NB4 (cell line): ENCODE measurements at regions not wholly inside any gene's neighbourhood (a gene's known extent, or its start where the extent isn't known, plus 50 kb on each side); places are given as distances from the start of the nearest gene placed in this dataset.

Experiments used
- DNase-seq: peaks from one replicate; pipeline ENCODE4 v3.0.0; 2010; ENCODE audit warnings: low read depth
- H3K4me3 ChIP-seq: one replicate; pipeline ENCODE4 v1.5.1; 2011; ENCODE audit warnings: mild to moderate bottlenecking, low read depth, low read length, moderate library complexity
- MYC ChIP-seq: IDR thresholded peaks from 2 replicates; pipeline ENCODE4 v1.6.1; 2011; ENCODE audit warnings: low read depth, low read length
- POLR2A ChIP-seq: IDR thresholded peaks from 2 replicates; pipeline ENCODE4 v1.6.1; 2011; ENCODE audit warnings: mild to moderate bottlenecking; ENCODE audit not compliant: insufficient read length; ENCODE audit errors: extremely low read depth
- TF ChIP-seq, protein P1 (sequence below): IDR thresholded peaks from one replicate; pipeline ENCODE4 v1.5.1; 2012; ENCODE audit warnings: low read depth, low read length
- TF ChIP-seq, protein P2 (sequence below): IDR thresholded peaks from 2 replicates; pipeline ENCODE4 v1.6.1; 2011; ENCODE audit warnings: low read depth, low read length

DNA sequence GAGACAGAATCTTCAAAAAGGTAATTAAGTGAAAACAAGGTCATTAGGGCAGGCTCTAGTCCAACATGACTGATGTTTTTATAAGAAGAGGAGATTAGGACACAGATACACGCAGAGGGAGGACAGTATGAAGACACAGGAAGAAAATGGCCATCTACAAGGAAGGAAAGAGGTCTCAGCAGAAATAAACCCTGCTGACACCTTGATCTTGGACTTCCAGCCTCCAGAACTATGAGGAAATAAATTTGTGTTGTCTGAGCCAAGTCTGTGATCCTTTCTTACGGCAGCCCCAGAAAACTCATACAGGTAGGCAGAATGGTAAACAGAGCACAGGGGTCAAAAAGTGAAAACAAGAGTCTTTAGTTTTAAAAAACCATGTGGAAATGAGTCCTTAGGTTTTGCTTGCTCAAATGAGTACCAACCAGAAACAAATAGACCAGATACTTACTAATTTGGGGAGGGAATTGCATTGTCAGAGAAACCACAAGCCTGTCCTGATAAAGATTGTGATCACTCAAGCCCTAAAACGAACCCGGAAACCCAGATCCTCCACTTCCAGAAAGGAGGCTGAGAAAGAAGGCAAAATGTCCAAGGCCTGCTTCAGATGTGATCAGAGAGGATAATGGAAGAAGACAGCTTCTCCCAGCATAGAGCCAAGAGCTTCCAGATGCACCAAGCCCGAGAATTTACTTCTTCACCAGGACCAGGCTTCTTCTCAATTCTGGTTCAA, 93.9 kb downstream of the DUSP6 start:
- TF ChIP-seq, protein P1, sequence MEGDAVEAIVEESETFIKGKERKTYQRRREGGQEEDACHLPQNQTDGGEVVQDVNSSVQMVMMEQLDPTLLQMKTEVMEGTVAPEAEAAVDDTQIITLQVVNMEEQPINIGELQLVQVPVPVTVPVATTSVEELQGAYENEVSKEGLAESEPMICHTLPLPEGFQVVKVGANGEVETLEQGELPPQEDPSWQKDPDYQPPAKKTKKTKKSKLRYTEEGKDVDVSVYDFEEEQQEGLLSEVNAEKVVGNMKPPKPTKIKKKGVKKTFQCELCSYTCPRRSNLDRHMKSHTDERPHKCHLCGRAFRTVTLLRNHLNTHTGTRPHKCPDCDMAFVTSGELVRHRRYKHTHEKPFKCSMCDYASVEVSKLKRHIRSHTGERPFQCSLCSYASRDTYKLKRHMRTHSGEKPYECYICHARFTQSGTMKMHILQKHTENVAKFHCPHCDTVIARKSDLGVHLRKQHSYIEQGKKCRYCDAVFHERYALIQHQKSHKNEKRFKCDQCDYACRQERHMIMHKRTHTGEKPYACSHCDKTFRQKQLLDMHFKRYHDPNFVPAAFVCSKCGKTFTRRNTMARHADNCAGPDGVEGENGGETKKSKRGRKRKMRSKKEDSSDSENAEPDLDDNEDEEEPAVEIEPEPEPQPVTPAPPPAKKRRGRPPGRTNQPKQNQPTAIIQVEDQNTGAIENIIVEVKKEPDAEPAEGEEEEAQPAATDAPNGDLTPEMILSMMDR = no peak
- TF ChIP-seq POLR2A (no peak), MYC (no peak)
- TF ChIP-seq, protein P2, sequence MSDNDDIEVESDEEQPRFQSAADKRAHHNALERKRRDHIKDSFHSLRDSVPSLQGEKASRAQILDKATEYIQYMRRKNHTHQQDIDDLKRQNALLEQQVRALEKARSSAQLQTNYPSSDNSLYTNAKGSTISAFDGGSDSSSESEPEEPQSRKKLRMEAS = no peak
- no peak overlapping the region for H3K4me3 ChIP-seq
- DNase-seq = no peak

DNA sequence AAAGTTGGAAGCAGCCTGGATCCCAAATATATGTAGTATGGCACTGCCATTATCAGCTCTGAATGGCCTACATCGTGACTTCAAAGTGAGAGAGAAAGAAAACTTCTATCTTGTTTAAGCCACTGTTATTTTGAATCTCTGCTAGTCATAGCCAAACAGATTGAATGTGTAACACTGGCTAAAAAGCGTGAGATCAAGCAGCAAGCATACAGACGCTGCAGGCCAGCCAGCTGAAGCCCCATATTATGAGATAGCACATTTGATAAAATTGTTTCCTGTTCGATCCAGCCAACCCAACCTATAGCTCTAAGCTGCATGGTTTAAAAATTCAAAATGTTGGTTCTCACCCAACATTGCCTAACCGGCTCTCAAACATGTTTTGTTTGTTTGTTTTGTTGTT, 95.0 kb downstream of the DUSP6 start:
- no peak for DNase-seq
- TF ChIP-seq, protein P1 = no peak
- TF ChIP-seq, protein P2 = no peak
- no peak for TF ChIP-seq MYC
- no peak for TF ChIP-seq POLR2A
- H3K4me3 ChIP-seq = no peak overlapping the region

DNA sequence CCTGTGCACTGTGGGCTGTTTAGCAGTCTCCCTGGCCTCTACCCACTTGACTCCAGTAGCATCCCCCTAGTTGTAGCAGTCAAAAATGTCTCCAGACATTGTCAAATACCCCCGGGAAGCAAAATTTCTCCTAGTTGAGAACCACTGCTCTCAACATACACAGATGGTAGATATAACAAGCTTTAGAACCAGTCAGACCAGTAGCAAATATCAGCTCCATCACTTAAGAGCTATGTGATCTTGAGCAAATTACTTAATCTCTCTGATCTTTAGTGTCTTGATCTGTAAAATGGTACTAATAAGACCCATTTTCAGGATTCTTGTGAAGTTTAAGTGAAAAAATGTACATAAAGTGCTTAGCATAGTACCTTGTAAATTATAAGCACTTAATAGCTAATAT, 96.2 kb downstream of the DUSP6 start:
- TF ChIP-seq POLR2A = no peak
- TF ChIP-seq, protein P2 = no peak
- TF ChIP-seq MYC = no peak
- TF ChIP-seq, protein P1 = no peak
- no peak overlapping the region for H3K4me3 ChIP-seq
- DNase-seq = no peak

DNA sequence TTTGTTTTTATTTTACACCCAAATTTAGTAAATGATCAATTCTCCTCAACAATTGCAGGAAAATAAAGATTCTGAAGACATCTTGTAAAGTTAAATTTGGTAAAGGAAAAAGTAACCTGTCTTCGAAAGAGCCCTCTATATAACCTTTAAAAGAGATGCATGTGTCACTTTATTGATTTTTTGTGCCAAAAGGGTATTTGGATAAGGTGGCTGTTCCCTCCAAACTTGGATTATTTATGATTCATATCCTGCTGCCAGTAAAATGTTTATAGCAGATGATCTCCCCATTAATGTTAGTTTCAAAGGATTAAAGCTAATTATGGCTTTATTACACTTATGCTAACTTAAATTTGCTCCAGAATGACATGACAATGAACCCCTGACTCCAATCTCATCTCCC, 98.8 kb downstream of the DUSP6 start:
- H3K4me3 ChIP-seq = no peak overlapping the region
- DNase-seq = no peak
- TF ChIP-seq, protein P2 = no peak
- no peak for TF ChIP-seq MYC

DNA sequence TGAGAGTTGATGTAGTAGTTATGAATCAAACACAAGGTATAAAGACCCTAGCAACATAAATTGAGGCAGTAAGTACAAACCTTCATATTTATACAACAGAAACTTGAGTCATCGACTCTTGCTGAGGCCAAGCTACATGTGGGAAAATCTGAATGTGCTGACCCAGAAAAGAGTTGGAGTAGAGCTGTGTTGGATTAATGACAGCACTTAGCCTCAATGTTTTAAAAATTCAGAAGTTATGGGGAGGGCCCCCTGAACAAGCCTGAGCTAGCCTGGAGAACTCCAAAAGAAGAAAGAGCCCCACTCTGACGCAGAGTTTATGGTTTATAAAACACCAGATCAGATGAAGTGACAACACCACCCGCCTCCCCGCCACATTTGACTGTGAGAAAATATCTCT, 100.0 kb downstream of the DUSP6 start:
- no peak for DNase-seq
- TF ChIP-seq, protein P2 = no peak
- TF ChIP-seq POLR2A (no peak), MYC (no peak)
- TF ChIP-seq, protein P1 = no peak
- no peak overlapping the region for H3K4me3 ChIP-seq

DNA sequence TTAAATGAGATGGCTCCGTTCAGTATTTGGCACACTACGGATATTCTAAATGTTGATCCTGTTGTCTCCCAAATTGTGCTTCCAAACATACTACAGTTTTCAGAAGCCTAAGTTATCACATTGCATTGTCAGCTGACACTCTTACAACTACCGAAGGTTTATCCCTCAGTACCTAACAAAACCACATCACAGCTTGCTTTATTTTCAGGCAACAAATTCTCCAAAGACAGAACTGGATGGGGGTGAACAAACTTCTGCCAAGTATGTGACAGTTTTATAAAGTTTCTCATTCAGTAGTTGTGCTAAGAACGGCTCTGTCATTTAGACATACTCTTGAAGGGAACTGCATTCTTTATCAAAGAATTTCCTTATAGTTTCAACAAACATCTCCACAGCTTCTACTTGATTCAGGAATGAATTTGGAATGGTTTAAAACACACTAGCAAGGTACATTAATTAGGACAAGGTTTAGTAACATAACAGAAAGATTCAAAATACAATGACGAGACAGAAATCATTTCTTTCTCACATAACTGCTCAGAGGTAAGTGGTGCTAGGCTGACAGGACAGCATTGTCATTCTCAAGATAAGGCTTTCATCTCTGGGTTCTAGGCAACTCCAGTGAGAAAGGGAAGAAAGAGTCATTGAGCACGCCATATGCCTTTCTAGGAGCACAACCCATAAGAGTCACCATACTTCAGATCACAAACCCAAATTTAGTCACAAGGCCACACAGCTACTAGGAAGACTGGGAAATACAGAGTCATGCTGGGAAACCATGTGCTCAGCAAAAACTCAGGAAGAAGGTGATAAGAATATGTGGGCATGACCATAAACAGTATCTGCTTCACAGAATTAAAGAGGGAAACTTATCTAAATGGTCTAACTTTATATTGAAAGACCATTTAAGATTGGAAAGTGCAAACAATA, 100.7 kb downstream of the DUSP6 start:
- no peak overlapping the region for H3K4me3 ChIP-seq
- no peak for DNase-seq
- TF ChIP-seq POLR2A = no peak
- no peak for TF ChIP-seq MYC
- TF ChIP-seq, protein P1 = no peak
- TF ChIP-seq, protein P2 = no peak
